K562 (cell line): ENCODE measurements at regions not wholly inside any gene's neighbourhood (a gene's known extent, or its start where the extent isn't known, plus 50 kb on each side); places are given as distances from the start of the nearest gene placed in this dataset.

ENCODE experiments used
- EZH2 ChIP-seq: IDR thresholded peaks from 2 replicates; pipeline ENCODE4 v1.6.1; 2012; ENCODE audit warnings: low read depth, mild to moderate bottlenecking, inconsistent platforms, low read length, borderline replicate concordance
- TF ChIP-seq, protein P1 (sequence below), 3 experiments: IDR thresholded peaks in 2 of 3; conservative IDR thresholded peaks in 1 of 3; 2 replicates each; pipeline ENCODE4 v1.5.1; 2011 to 2012; ENCODE audit warnings: low read length in 3 of 3, mild to moderate bottlenecking in 3 of 3, control low read depth in 2 of 3, improper control_type of control experiment in 1 of 3, inconsistent platforms in 1 of 3, low read depth in 1 of 3, mixed read lengths in 1 of 3, moderate library complexity in 1 of 3; ENCODE audit not compliant: insufficient read depth in 2 of 3
- TF ChIP-seq, protein P2 (sequence below): sonication (generic); formaldehyde crosslinking; IDR thresholded peaks from 2 replicates; pipeline ENCODE4 v1.8.1; 2022; ENCODE audit warnings: missing genetic modification reagents

DNA sequence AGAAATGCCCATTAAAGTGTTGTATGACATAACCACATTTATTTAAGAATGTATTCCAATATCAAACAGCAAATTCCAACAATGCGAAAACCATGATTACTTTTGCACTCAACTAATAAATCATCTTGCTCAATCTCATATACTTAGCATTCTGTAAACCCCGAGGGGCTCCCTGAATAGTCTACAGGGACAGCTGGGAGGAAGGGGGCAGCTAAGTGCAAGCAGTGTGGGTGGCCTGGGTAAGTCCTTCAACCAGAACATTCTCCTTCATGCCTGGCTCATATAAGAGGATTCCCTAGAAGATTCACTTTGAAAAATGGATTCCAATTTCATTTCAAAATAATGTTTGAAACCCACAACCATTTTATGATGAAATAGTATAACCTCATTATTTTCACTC lies 355.5 kb downstream of the CDC14C start:
- TF ChIP-seq, protein P1, sequence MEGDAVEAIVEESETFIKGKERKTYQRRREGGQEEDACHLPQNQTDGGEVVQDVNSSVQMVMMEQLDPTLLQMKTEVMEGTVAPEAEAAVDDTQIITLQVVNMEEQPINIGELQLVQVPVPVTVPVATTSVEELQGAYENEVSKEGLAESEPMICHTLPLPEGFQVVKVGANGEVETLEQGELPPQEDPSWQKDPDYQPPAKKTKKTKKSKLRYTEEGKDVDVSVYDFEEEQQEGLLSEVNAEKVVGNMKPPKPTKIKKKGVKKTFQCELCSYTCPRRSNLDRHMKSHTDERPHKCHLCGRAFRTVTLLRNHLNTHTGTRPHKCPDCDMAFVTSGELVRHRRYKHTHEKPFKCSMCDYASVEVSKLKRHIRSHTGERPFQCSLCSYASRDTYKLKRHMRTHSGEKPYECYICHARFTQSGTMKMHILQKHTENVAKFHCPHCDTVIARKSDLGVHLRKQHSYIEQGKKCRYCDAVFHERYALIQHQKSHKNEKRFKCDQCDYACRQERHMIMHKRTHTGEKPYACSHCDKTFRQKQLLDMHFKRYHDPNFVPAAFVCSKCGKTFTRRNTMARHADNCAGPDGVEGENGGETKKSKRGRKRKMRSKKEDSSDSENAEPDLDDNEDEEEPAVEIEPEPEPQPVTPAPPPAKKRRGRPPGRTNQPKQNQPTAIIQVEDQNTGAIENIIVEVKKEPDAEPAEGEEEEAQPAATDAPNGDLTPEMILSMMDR (IDR thresholded peaks at IDR 0.05 in 2 of 3, conservative IDR thresholded peaks at IDR 0.05 in 1 of 3; ENCODE audit: insufficient read depth in 2 of 3, low read depth in 1 of 3, low read length in 3 of 3) = no peak
- TF ChIP-seq EZH2 = no peak
- TF ChIP-seq, protein P2, sequence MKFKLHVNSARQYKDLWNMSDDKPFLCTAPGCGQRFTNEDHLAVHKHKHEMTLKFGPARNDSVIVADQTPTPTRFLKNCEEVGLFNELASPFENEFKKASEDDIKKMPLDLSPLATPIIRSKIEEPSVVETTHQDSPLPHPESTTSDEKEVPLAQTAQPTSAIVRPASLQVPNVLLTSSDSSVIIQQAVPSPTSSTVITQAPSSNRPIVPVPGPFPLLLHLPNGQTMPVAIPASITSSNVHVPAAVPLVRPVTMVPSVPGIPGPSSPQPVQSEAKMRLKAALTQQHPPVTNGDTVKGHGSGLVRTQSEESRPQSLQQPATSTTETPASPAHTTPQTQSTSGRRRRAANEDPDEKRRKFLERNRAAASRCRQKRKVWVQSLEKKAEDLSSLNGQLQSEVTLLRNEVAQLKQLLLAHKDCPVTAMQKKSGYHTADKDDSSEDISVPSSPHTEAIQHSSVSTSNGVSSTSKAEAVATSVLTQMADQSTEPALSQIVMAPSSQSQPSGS (CRISPR knock-in tag) = no peak
